Mucosa of gallbladder (tissue), 1 donor: ENCODE measurements at regions not wholly inside any gene's neighbourhood (a gene's known extent, or its start where the extent isn't known, plus 50 kb on each side); places are given as distances from the start of the nearest gene placed in this dataset.

Experiments used
- DNase-seq: peaks from one replicate; pipeline ENCODE4 v3.0.0-alpha.2; 2020; ENCODE audit warnings: low spot score
- donor health status: DM: no; HTN: no; CAD: no.

DNA sequence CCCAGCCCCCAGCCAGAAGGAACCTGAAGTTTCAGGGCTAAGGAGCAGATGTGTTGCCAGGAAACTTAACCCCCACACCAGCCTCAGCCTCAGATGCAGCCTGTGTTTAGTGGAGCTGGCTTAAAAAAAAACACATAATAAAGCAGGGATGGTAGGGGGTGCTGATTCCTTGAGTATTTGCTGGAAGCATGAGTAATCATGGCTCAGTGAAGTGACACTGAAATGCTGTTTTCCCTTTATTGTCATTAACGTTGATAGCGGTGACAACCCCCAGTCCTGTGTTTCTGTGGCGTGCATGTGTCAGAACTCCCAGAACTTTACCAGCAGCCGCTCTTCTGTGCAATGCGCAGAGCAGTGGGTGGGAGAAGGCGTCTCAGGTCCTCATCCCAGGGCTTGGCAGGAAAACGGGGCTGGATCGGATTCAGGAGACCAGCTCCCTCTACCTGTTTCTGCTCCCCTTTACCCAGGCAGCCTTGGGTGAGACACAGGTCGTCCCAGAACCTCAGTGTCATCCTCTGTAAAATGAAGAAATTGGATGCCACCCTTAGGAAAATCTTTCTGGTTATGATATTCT, 1282.1 kb downstream of the TBC1D22A start:
- no peak for DNase-seq

DNA sequence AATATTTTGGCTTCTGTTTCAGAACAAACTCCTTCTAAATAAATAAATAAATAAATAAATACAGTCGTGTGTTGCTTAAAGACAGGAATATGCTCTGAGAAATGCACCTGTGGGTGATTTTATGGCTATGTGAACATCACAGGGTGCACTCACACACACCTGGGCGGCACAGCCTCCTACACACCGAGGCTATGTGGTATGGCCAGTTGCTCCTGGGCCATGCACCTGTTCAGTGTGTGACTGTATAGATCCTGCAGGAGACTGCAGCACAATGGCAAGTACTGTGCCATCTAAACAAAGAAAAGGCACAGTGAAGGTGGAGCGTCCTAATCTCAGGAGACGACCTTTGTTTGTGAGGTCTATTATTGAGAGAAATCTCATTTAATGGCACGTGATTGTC, 1281.1 kb downstream of the TBC1D22A start:
- DNase-seq = no peak

DNA sequence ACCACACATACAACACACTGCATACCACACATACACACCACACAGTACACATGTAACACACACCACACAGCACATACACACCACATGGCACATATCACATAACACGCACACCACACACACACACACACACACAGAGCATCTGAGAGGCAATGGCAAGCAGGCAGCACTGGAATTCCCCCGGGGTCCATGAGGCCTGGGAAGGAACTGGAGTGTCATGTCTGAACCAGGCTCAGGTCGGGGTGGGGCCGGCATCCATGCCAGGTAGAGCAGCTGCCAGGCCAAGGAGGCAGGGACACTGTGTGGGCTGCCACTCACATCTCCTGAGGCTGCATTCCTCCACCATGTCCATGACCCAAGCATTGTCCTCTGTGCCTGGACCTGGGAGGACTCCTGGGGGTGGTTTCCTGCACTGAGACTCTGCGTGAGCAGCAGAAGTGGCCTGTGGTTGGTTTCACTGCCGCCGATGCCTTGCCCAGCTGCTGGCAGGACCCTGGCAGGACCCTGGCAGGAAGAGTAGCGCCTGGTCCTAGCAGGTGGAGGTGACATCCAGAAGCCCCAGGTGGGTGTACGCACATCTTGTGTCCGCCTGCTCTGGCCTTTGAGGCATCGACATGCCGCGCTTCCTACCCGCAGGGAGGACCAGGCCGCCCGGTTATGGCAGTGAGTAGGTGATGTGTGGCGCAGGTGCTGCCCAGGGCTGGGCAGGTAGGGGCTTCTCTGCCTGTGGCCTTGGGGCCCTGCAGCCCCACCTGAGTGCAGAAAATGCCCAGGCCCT, 1280.4 kb downstream of the TBC1D22A start:
- DNase-seq = no peak

DNA sequence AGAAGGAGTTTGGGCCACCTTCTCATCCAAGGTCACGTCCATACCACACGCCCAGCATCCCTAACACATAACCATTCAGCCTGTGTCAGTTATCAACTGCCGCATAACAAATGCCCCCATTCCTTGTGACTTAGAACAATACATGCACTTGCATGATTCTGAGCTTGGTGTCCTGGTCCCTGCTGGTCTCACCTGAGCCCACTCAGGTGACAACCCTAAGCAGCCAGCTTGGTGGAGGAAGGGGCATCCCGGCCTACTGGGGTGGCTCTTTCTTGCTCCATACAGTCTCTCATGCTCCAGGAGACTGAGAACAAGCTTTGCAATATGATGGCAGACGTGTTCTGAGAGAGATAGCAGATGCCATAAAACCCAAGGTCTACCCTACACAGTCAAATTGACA, 1276.9 kb downstream of the TBC1D22A start:
- no peak for DNase-seq

- DNase-seq = no peak
Measured at GRCh38 chr22:48037618-48038017, 1275.2 kb downstream of the TBC1D22A start.

GRCh38 chr22:48035897-48036296, 1273.4 kb downstream of the TBC1D22A start:
- DNase-seq = no peak

DNA sequence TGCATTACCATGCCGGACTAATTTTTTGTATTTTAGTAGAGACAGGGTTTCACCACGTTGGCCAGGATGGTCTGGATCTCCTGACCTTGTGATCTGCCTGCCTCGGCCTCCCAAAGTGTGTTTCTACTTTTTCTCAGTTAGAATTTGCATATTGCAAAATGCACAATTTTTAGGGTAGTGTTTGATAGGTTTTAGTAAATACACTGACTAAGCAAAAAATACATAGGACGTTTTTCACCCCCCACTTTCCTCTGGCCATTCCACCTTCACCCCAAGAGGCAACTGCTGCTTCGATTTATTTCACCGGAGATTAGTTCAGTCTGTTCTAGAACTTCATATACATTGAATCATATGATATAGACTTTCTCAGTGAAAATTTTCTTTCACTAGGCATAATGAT, 1269.1 kb downstream of the TBC1D22A start:
- no peak for DNase-seq

- DNase-seq = no peak
Measured at GRCh38 chr22:48025096-48025495, 1262.6 kb downstream of the TBC1D22A start.

DNA sequence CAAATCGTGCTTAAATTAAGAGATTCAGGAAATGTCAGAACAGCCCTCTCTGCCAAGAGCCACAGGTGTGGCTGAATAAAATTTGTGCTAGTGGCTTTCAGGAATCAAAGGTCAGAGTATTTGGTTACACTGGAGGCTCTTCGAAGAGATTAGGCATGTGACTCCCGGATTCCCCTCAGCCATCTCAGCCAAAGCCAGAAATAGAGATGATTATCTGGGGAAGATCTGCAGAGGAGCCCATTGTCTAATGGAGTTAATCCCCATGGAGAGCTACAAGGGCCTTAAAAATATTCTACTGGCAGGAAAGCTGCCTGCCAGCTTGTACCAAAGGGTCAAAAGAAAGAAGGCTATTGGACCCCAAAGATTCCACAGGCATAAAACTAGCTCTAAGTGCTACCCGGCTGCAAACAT, 1259.5 kb downstream of the TBC1D22A start:
- no peak for DNase-seq

DNA sequence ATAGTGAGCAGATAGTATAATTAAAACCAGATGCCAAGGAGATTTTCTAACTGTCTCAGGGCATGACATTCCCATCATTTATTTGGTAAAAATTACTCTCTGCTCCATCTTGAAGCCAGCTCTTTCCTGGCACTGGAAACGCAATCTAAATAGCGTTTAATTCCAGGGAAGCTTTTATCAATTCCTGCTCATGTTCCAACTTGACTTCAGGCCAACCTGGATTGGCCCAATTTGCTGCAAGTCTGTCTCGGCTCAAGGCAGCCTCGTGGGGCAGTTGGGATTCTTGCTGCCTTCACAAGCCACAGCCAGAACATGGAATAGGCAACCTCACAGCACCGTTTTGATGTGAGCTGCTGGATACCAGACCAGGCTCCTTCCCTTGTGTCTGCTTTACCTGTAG, 1255.9 kb downstream of the TBC1D22A start:
- DNase-seq = no peak

DNA sequence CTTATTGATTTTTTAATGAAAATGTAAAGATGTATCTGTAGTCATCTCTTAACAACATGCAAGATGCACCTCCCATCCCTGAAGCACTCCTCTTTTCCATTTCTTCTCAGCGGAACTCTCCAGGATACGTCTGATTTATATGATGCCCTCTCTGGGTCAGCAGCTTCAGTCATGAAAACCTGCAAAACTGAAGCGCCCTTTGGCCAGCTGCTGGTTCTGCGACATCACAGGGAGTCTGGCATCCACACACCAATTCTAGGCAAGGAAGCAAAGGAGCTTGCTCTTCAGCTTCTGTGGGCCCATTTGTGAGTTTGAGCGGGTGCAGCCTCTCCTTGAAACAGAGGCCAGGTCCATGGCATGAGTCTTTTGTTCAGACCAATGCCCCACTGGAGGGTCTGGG, 1253.3 kb downstream of the TBC1D22A start:
- no peak for DNase-seq

DNA sequence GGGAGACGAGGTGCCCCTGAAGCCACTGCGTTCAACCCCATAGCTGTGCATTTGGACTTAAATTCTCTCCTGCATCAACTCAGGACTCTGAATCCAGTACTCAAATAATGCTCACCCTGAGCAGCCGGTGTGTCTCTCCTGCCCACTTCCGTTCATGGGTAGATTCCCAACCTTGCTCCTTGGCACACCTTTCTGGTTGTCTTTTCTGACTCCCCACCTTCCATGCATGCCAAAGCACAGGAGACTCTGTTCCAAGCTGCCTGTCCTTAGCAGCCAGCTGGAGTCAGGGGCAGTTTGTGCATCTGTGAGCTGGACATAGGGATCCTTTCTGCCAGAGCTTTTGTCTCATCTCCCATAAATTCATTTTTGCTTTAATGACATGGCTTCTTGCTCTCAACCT, 1242.5 kb downstream of the TBC1D22A start:
- no peak for DNase-seq

DNA sequence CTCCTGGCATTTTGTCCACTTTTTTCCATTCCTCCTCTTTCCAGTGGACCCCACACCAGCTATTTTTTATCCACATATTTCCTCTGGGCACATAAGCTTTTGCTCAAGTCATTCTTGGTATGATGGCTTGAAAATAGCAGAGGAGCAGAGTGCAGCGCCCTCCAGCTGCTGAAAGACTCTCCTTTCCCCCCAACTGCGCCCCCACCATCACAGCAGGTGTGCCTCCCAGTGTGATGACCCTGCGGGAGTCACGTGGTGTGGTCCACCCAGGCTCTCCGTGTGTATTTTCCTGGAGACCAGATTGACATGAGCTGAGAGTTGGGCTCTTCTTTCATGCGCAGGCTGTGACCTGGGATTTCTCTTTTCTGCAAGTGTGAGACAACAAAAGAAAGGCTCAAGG, 1241.6 kb downstream of the TBC1D22A start:
- no peak for DNase-seq

DNA sequence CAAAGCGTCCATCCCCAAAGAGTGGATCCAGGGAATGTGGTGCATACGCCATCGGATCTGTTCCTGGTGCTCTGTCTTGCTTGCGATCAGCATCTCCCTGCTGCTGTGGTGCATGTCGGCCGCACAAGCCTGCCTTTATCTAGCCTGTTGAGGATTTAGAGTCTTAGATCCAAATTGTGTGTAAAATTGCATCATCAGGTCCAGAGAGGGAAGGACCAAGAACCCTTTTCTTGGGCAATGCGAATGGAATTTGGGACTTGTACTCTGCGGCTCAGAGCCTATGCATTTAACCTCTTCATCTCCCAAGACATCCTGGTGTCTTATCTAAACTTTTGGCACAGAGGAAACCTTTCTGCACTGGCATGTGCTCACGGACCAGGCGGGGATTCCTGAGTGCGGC, 1238.7 kb downstream of the TBC1D22A start:
- no peak for DNase-seq

DNA sequence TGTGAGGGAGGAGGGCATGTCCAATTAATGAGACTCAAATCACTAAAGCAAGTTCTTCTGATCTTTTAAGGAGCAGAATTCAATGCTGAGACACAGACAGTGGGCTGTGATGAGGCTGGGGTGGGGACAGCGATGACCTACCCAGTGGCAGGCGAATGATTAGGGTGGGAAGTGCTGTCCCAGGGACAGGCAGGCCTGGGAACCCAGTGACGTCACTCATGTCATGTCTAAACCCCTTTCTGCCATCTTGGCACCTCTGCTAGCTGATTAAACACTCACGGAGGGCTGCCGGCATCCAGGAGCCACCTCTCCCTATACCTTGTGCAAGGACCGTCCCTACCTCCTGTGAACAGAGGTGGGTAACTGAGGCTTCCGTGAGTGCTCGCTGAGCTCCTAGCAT, 1235.2 kb downstream of the TBC1D22A start:
- DNase-seq = no peak

DNA sequence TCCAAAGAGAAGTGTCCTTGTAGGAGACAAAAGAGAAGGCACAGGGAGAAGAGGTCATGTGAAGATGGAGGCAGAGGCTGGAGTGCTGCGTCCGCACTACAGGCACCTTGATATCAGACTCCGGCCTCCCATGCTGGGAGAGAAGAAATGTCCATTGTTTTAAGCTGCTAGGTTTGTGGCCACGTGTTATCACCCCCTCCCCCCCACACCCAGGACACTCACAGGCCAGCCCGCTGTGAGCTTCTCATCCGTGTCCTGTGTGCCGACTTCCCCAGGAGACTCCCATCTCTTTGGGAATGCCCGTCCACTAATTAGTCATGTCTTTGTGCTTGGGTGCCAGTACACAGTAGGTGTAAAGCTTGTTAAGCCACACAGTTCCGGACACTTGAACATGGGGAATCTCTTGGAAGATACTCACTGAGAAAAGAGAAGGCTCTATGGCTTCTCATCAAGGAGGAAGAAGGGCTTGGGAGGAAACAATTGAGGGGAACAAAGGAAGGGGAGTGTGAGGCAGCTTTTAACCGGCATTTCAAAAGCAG, 1234.7 kb downstream of the TBC1D22A start:
- no peak for DNase-seq

GRCh38 chr22:47996446-47996857, 1234.0 kb downstream of the TBC1D22A start:
- no peak for DNase-seq

- DNase-seq = no peak
Measured at GRCh38 chr22:47995718-47996117, 1233.3 kb downstream of the TBC1D22A start.

DNA sequence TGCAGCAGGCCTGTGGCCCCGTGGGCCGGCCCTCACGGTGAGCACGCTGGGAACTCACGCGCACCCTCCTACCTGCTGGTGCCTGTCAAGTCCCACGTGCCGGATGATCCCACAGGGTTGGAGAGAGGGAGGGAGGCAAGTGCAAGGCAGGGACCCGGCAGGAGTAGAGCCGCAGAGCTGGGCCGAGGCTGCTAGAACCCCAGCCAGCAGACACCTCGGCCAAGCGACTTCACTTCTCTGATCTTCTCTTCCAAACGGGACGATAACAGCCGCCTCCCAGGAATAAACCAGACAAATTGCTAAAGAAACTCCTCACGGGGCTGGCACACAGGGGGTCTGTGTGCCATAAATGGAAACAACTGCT, 1232.8 kb downstream of the TBC1D22A start:
- DNase-seq = no peak

DNA sequence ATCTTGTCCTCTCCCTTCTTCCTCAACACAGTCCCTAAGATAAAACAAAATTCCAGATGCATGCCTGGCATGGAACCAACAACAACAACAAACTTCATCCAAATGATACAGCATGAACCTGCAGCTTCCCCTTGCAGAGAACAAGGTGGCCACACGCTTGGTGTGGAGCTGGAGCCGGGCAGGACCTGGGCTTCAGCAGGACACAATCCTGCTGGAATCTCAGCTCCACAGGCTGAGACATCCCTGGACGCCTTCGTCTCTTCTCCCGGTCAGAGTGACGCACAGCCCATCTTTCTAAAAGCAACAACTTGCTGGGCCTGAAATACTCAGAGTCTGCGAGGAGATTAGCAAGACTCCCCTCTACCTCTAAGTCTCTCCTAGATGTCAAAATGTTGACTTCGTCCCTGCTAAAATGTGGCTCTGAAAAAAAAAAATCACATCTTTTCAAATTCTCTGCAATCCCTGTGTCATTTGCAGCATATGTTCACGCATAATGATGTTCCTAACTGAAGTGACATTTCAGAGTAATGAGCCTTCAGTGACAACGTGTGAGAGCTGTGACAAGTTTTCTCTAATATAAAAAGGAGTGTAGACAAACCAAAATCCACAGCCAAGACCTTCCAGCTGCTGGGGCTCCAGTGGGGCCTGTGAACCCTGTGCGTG, 1232.3 kb downstream of the TBC1D22A start:
- DNase-seq = no peak

GRCh38 chr22:47994045-47994444, 1231.6 kb downstream of the TBC1D22A start:
- no peak for DNase-seq

- no peak for DNase-seq
Measured at GRCh38 chr22:47990481-47990880, 1228.0 kb downstream of the TBC1D22A start.

- DNase-seq = no peak
Measured at GRCh38 chr22:47987885-47988515, 1225.5 kb downstream of the TBC1D22A start.
